SKM-1 treated with dmso at 0.1 percent for 144 hours (cell line): ENCODE measurements at regions not wholly inside any gene's neighbourhood (a gene's known extent, or its start where the extent isn't known, plus 50 kb on each side); places are given as distances from the start of the nearest gene placed in this dataset.
A peak's percentile ranks its signal among the peaks of the same experiment; 100 is the strongest.

ENCODE experiments used
- DNase-seq: peaks from one replicate; lab custom pipeline; 2025; ENCODE audit not compliant: unreplicated experiment; lab: John Stamatoyannopoulos, UW

GRCh38 chr3:182704926-182705325 lies 88.4 kb upstream of the ATP11B start:
- DNase-seq, result no peak

- no peak for DNase-seq
Measured at GRCh38 chr3:182708810-182709209, 84.5 kb upstream of the ATP11B start.

- DNase-seq, result no peak
Measured at GRCh38 chr3:182709306-182709705, 84.0 kb upstream of the ATP11B start.

GRCh38 chr3:182710557-182711157 lies 82.6 kb upstream of the ATP11B start:
- DNase-seq, result peak; percentile 53

- peak; percentile 88 for DNase-seq
Measured at GRCh38 chr3:182711261-182711683, 82.0 kb upstream of the ATP11B start.

GRCh38 chr3:182711853-182712252 lies 81.5 kb upstream of the ATP11B start:
- no peak for DNase-seq

- no peak for DNase-seq
Measured at GRCh38 chr3:182713111-182713510, 80.2 kb upstream of the ATP11B start.

DNA sequence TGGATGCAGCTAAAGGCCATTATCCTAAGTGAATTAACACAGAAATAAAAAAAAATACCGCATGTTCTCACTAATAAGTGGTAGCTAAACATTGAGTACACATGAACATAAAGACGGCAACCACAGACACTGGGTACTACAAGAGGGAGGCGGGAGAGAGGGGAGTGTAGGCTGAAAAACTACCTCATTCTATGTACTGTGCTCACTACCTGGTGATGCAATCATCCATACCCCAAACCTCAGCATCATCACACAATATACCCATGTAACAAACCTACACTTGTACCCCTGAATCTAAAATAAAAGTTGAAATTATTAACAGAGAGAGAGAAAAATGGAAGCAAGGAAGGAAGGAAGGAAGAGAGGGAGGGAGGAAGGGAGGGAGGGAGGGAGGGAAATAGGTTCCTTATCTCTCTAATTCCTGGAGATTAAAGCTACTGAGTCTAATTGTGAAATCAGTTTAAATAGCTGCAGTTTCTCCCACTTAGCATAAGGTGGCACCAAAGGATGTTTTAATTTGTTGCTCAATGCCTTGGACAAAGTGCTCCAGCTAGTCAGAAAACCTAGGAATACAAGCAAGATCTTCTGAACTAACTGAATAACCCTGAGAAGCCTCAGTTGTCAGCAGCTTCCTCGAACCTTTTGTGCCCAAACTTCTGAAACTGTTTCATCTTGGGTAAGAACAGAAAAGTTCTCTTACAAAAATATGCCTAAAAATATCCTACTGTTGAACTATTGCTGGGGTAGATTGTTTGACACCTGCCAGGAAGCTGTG lies 79.4 kb upstream of the ATP11B start:
- peak; percentile 81 for DNase-seq

- no peak for DNase-seq
Measured at GRCh38 chr3:182715006-182715405, 78.3 kb upstream of the ATP11B start.

- no peak for DNase-seq
Measured at GRCh38 chr3:182716114-182716688, 77.1 kb upstream of the ATP11B start.

DNA sequence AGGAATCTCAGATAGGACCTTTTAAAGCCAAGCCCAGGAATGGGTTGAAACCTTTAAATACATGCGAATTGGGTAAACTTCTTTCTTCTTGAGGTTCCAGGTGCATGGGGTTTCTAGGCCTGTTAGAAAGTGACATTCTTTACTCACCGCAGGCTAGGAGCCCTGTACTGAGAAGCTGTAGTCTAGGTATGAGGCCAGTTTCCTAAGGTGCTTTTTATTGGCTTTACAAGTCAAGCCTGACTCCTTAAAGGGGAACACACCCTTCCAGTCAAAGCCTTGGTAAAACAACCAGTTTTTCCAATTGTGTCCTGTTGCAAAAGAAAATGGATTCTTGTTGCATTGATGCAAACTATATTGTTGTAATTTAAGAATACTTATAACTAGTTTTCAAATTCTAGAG lies 76.1 kb upstream of the ATP11B start:
- no peak for DNase-seq

- no peak for DNase-seq
Measured at GRCh38 chr3:182722907-182723306, 70.4 kb upstream of the ATP11B start.

DNA sequence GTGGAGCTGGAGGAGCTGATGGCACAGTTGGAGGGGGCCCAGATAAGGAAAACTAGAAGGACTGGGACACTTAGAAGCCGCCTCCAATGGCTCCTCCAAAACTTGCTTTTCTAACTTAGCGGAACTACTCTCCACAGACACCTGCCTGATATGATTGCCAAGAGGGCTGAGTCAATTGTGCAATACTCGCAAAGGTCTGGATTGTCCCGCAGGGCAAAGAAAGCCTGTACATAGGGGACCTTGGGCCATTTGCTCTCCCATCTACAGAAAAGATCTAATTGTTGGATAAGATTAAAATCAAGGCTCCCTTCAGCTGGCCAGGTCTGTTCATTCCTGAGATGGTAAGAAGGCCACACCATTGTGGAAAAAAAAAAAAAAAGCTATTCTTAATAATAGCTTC lies 69.7 kb upstream of the ATP11B start:
- no peak for DNase-seq

DNA sequence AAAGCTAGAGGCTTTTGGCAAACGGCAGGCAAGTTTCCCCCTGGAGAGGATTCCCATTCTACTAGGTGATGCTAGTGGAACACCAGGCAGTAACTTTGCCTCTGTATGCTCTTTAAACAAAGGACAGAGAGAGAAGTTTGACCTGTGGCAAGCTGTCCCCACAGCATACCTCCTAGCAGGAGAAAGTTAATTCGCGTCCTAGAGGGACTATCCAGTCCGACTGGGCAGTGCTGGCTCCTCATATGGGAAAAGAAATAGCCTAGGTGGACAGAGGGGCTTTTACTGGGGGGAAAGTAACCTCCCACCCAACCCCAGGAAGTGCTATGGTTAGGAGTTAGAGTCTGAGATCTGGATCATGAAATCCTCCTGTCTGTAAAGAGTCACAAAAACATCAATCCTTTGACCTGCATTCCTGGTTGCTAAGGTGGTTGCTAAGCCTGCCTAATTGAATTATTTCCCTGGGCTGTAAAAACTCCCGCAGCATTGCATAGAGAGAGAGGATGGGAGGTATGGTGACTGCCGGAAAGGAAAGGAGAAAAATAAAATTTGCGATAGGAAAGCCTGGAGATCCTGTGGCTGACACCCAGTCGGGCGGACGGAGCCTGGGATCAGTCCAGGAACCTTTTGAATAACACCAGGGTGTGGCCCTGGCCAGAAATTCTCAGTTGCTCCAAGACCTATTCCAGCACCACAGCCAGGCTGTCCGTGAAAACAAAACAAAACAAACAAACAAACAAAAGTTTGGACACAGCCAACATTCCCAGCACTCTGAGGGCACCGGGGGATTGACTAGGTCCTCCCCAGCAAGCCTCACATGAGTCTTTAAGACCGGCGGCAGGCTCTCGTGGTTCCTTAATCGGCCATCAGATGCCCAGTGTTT lies 67.7 kb upstream of the ATP11B start:
- no peak for DNase-seq

- no peak for DNase-seq
Measured at GRCh38 chr3:182726258-182727142, 66.8 kb upstream of the ATP11B start.

DNA sequence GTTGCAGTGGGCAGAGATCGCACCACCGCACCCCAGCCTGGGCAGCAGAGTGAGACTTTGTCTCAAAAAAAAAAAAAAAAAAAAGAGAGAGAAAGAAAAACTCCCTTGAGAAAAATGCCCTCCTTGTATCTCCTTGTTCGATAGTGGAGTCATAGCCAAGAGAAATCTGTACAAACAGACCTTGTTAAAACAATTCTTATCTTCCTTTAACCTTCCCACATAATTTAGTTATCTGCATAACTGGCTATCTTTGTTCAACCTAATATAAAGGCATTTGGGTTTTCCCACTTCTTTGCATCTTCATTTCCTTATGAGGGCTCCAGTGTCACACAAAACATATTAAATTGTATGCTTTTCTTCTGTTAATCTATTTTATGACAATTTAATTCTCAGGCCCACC lies 65.1 kb upstream of the ATP11B start:
- DNase-seq, result no peak

DNA sequence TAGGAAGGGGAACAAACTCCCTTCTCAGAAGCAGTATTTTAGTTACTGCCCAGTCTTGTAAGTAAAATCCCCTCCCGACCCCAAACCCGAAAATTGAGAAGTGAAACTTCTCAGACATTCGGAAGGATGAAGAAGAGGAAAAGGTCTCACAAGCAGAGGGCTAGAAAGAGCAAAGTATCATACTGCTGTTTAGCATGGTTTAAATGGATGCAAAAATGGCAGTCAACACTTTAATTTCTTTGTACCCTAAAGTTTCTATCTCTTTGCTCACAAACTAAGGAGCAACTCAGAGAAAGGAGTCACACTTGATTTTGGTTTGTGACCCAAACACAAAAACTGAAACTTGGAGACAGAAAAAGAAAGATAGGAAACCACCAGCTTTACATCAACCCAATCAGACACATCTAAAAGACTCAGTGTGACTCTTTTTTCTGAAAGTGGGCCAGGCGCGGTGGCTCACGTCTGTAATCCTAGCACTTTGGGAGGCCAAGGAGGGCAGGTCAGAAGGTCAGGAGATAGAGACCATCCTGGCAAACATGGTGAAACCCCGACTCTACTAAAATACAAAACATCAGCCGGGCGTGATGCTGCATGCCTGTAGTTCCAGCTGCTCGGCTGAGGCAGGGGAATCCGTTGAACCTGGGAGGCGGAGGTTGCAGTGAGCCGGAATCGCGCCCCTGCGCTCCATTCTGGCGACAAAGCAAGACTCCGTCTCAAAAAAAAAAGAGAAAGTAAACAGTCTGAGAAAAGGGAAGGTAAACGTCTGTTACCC lies 63.2 kb upstream of the ATP11B start:
- peak; percentile 22 for DNase-seq

DNA sequence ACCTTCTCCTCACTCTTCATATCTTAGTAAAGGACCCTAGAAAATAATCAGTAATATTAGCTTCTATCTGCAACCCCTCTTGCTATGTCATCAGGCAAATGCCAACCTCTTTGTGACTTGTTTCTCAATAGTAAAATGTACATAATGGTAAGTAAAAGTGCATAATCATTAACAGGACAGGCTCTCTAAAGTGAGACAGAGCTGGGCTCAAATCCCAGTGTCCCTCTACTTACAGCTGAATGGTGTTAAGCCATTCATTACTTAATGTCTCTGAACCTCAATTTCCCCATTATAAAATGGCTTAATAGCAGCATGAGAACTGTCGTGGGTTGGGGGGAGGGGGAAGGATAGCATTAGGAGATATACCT lies 62.6 kb upstream of the ATP11B start:
- DNase-seq, result no peak

- no peak for DNase-seq
Measured at GRCh38 chr3:182731764-182732163, 61.5 kb upstream of the ATP11B start.
